HG02759 (cell line): ENCODE measurements at regions not wholly inside any gene's neighbourhood (a gene's known extent, or its start where the extent isn't known, plus 50 kb on each side); places are given as distances from the start of the nearest gene placed in this dataset.
"Not testable (repeated sequence)": the region's sequence is repeated elsewhere in the genome, so short reads cannot be mapped to it uniquely, and the experiment has no call there.

ENCODE experiments used
- ATAC-seq: cut with Tn5 transposase; IDR thresholded peaks from one replicate; pipeline ENCODE4 v1.9.1; 2021; ENCODE audit warnings: mild to moderate bottlenecking, moderate library complexity; ENCODE audit not compliant: unreplicated experiment

GRCh38 chr16:88225640-88226230, 157.0 kb upstream of the ZNF469 start:
- not testable (repeated sequence) for ATAC-seq

- not testable (repeated sequence) for ATAC-seq
Measured at GRCh38 chr16:88226302-88226701, 156.5 kb upstream of the ZNF469 start.

GRCh38 chr16:88227026-88227721, 155.6 kb upstream of the ZNF469 start:
- not testable (repeated sequence) for ATAC-seq

GRCh38 chr16:88227722-88228482, 154.9 kb upstream of the ZNF469 start:
- not testable (repeated sequence) for ATAC-seq

- not testable (repeated sequence) for ATAC-seq
Measured at GRCh38 chr16:88228751-88229150, 154.0 kb upstream of the ZNF469 start.

- ATAC-seq: not testable (repeated sequence)
Measured at GRCh38 chr16:88229710-88230109, 153.0 kb upstream of the ZNF469 start.

GRCh38 chr16:88230276-88230966, 152.3 kb upstream of the ZNF469 start:
- not testable (repeated sequence) for ATAC-seq

- not testable (repeated sequence) for ATAC-seq
Measured at GRCh38 chr16:88230967-88231615, 151.7 kb upstream of the ZNF469 start.

- not testable (repeated sequence) for ATAC-seq
Measured at GRCh38 chr16:88231839-88232238, 150.9 kb upstream of the ZNF469 start.

GRCh38 chr16:88232401-88233258, 150.1 kb upstream of the ZNF469 start:
- not testable (repeated sequence) for ATAC-seq

- not testable (repeated sequence) for ATAC-seq
Measured at GRCh38 chr16:88233621-88234420, 148.9 kb upstream of the ZNF469 start.

- not testable (repeated sequence) for ATAC-seq
Measured at GRCh38 chr16:88234421-88235271, 148.1 kb upstream of the ZNF469 start.

GRCh38 chr16:88235691-88236090, 147.1 kb upstream of the ZNF469 start:
- ATAC-seq: not testable (repeated sequence)

- not testable (repeated sequence) for ATAC-seq
Measured at GRCh38 chr16:88236229-88236628, 146.5 kb upstream of the ZNF469 start.

- ATAC-seq: not testable (repeated sequence)
Measured at GRCh38 chr16:88237314-88237713, 145.4 kb upstream of the ZNF469 start.

GRCh38 chr16:88237761-88238415, 144.9 kb upstream of the ZNF469 start:
- not testable (repeated sequence) for ATAC-seq

GRCh38 chr16:88238732-88239274, 144.0 kb upstream of the ZNF469 start:
- peak; percentile 49 for ATAC-seq
